Stomach (tissue), 8 donors: ENCODE measurements at regions not wholly inside any gene's neighbourhood (a gene's known extent, or its start where the extent isn't known, plus 50 kb on each side); places are given as distances from the start of the nearest gene placed in this dataset.

Experiments
- DNase-seq, 2 donors: peaks; one replicate each; pipeline versions ENCODE4 v3.0.0 to v3.0.0-alpha.2; 2013 to 2019
- H3K27ac ChIP-seq, 5 donors: fragments of 200-600 bp in 4 of 5; sonication (generic) in 4 of 5; one replicate each; pipeline ENCODE4 v1.5.1; 2013 to 2019; ENCODE audit warnings: mild to moderate bottlenecking in 1 of 5, moderate library complexity in 1 of 5
- H3K27me3 ChIP-seq, 3 donors: fragments of 200-600 bp; sonication (generic); one replicate each; pipeline ENCODE4 v1.5.1; 2017 to 2019; ENCODE audit warnings: mixed run types in 1 of 3
- H3K36me3 ChIP-seq, 4 donors: fragments of 200-600 bp; sonication (generic); 1 replicate in 3 of 4; 2 replicates in 1 of 4; pipeline ENCODE4 v1.5.1; 2016 to 2019
- H3K4me1 ChIP-seq, 4 donors: fragments of 200-600 bp; sonication (generic); one replicate each; pipeline ENCODE4 v1.5.1; 2016 to 2019
- H3K4me3 ChIP-seq, 4 donors: fragments of 200-600 bp; sonication (generic) in 3 of 4; one replicate each; pipeline ENCODE4 v1.5.1; 2016 to 2019; ENCODE audit warnings: mild to moderate bottlenecking in 1 of 4
- H3K9me3 ChIP-seq, 4 donors: fragments of 200-600 bp; sonication (generic); one replicate each; pipeline ENCODE4 v1.5.1; 2016 to 2019
- EP300 ChIP-seq: sonication (generic); formaldehyde crosslinking; IDR thresholded peaks from one replicate; pipeline ENCODE4 v1.6.1; 2017; ENCODE audit warnings: antibody characterized with exemption
- POLR2A ChIP-seq, 4 donors: fragments of 450-650 bp; IDR thresholded peaks; one replicate each; pipeline ENCODE4 v1.6.1; 2016; ENCODE audit warnings: antibody characterized with exemption in 4 of 4, control low read depth in 2 of 4, mild to moderate bottlenecking in 1 of 4, moderate library complexity in 1 of 4
- POLR2AphosphoS5 ChIP-seq, 3 donors: sonication (generic); formaldehyde crosslinking; IDR thresholded peaks; one replicate each; pipeline ENCODE4 v1.6.1; 2016; ENCODE audit warnings: antibody characterized with exemption in 3 of 3
- WGBS, 5 donors: extraction: QIAGEN DNeasy Blood & Tissue Kit in 3 of 5; methylation state at CpG; one replicate each; pipeline versions ENCODE4 v1.1.5 to v1.1.7; 2013 to 2018; 5-methylcytosine and 5-hydroxymethylcytosine counted together
- intact Hi-C: fragments of 100-400 bp; cut with DNase I; formaldehyde crosslinking; loops from one replicate; pipeline ENCODE4 v1.15.1; 2023; ENCODE audit warnings: low total_unique reads
- TF ChIP-seq, protein P1 (sequence below), 7 experiments: fragments of 450-650 bp in 4 of 7; fragments of 200-600 bp in 3 of 7; sonication (generic) in 3 of 7; IDR thresholded peaks; one replicate each; pipeline ENCODE4 v1.5.1; 2016 to 2019; ENCODE audit warnings: antibody characterized with exemption in 7 of 7, control low read depth in 2 of 7, mild to moderate bottlenecking in 1 of 7
- donor health status: healthy with polysubstance abuse.
- donor health status: Bipolar disorder and iron deficiency.
- donor health status: healthy.

DNA sequence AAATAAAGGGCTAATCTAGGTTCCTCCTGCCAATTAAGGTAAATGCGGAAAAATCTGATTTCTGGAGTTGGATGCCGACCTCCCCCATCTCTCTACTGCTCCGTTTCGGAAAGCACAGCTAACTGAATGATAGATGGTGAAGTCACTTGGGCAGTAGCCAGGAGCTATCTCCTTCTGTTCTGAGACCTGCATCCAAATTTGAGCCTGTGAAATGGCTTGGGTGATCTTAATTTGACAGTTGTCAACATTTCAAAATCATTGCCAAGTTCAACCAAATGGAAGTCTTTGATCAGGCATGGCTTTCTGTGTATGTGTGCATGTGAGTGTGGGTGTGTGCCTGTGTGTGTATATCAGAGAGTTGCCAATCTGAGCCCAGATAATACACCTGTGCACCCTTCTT, 217.2 kb downstream of the ZNF516 start:
- no peaks in the 10 kb centered on the region for H3K27me3 ChIP-seq
- no peaks in the 10 kb centered on the region for H3K4me1 ChIP-seq
- H3K4me3 ChIP-seq: no peak overlapping the region
- H3K36me3 ChIP-seq: no peaks in the 10 kb centered on the region
- TF ChIP-seq POLR2A (IDR thresholded peaks at IDR 0.05): no peak
- no peak for TF ChIP-seq POLR2AphosphoS5 (IDR thresholded peaks at IDR 0.05)
- TF ChIP-seq, protein P1, sequence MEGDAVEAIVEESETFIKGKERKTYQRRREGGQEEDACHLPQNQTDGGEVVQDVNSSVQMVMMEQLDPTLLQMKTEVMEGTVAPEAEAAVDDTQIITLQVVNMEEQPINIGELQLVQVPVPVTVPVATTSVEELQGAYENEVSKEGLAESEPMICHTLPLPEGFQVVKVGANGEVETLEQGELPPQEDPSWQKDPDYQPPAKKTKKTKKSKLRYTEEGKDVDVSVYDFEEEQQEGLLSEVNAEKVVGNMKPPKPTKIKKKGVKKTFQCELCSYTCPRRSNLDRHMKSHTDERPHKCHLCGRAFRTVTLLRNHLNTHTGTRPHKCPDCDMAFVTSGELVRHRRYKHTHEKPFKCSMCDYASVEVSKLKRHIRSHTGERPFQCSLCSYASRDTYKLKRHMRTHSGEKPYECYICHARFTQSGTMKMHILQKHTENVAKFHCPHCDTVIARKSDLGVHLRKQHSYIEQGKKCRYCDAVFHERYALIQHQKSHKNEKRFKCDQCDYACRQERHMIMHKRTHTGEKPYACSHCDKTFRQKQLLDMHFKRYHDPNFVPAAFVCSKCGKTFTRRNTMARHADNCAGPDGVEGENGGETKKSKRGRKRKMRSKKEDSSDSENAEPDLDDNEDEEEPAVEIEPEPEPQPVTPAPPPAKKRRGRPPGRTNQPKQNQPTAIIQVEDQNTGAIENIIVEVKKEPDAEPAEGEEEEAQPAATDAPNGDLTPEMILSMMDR (IDR thresholded peaks at IDR 0.05): no peak
- TF ChIP-seq EP300: no peak
- H3K9me3 ChIP-seq: peaks cover 0 to 10% (median 9%) of the 10 kb centered on the region in 4 donors
- no peak for DNase-seq
- no peak overlapping the region for H3K27ac ChIP-seq
- WGBS, 5 donors: 51 to 71% (median 67%) methylated on average over 4 of the region's 4 CpGs
- intact Hi-C loops: no loop called here

DNA sequence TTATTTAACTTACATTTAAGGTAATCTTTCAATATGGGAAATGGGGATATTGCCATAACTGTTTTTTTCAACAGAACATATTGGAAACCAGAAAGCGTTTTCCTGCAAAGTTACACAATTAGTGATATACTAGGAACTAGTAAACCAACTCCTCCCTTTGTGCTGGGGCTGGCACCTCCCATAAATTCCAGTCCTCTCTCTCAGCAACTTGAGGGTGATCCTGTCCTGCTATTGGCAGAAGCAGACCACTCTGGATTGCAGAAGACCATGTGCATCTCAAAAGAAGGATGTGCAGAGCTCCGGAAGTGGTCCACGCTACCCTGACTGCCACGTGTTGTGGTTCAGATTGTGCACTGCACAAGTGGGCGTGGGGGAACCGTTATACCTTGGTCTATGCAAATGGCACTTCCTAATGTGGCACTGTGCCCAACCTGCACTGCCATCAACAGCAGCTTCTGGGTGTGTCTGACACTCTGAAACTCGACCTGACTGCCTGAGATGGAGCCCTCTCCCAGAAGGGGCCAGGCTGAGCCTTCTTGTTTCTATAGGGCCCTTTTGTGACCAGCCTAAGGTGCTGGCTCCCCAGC, 219.2 kb downstream of the ZNF516 start:
- no peaks in the 10 kb centered on the region for H3K27me3 ChIP-seq
- WGBS, 5 donors: 56 to 62% (median 58%) methylated on average over 7 of the region's 7 CpGs
- no peak overlapping the region for H3K4me3 ChIP-seq
- H3K4me1 ChIP-seq: no peaks in the 10 kb centered on the region
- no peak for DNase-seq
- intact Hi-C loops: no loop called here
- H3K36me3 ChIP-seq: no peaks in the 10 kb centered on the region
- no peak overlapping the region for H3K27ac ChIP-seq
- TF ChIP-seq EP300 (no peak), POLR2A (IDR thresholded peaks at IDR 0.05) (no peak)
- TF ChIP-seq, protein P1 (IDR thresholded peaks at IDR 0.05): no peak
- H3K9me3 ChIP-seq: no peaks in the 10 kb centered on the region

DNA sequence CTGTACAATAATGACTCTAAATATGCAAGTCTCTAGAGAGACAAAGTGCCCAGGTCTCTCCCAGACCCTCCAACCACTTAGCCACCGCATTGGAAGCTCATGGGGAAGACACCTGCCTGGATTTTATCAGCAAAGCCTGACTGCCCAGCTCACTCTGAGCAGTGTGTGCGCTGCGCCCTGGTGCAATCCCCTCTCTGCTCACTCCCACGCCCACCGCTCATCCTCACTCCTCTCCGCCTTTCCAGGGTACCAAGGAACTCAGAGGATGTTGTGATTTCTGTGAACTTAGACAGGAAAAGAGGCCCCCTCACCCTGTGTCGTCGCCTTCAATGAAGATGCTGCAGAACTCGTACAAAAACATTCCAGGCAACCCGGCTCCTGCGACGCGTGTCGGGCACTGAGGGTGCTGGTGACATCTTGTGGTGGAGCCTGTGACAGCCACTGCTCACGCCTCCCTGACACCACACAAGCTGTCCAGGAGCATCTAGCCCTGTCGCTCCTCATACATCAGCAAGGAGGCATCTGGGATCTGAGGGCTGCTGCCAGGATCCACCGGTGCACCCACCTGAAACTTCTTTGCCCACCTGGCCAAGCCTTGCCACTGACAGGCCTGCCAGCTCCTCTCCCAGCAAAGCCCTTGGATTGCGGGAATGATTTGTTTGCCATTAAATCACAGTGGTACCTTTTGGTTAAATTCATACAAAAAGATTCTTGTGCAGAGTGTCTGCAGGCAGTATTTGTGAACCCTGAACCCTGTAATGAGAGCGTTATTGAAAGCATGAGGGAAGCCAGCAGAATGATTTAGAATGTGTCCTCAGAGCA, 220.4 kb downstream of the ZNF516 start:
- TF ChIP-seq POLR2A (IDR thresholded peaks at IDR 0.05) (no peak), EP300 (no peak), POLR2AphosphoS5 (IDR thresholded peaks at IDR 0.05) (no peak)
- H3K27ac ChIP-seq: no peak overlapping the region
- DNase-seq: peak in 1 of 2 donors; percentile 66

DNA sequence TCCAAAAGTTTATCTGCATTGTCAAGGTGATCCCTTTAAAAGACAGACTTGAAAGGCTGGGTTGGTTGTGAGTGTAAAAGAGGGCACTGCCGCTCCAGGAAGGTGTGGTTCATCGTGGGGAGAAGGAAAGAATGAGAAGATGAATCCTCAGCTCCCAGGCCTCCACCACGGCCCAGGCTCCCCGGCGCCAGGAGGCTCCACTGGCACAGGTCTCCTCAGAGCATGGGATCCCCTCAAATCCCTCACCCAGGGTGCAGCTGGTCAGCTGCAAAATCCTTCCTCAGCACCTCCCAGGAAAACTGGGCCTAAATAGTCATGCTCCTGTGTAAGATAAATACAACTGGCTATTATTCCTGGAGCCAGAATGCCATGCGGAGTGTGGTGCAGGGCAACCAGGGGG, 221.1 kb downstream of the ZNF516 start:
- WGBS, 5 donors: 85 to 93% (median 89%) methylated on average over 6 of the region's 6 CpGs
- no peak for DNase-seq
- no peaks in the 10 kb centered on the region for H3K36me3 ChIP-seq
- intact Hi-C loops: no loop called here
- no peaks in the 10 kb centered on the region for H3K27me3 ChIP-seq
- H3K4me1 ChIP-seq: no peaks in the 10 kb centered on the region
- no peak overlapping the region for H3K27ac ChIP-seq
- TF ChIP-seq EP300: no peak
- TF ChIP-seq POLR2A (IDR thresholded peaks at IDR 0.05): no peak
- TF ChIP-seq POLR2AphosphoS5 (IDR thresholded peaks at IDR 0.05): no peak
- TF ChIP-seq, protein P1 (IDR thresholded peaks at IDR 0.05): no peak
- no peaks in the 10 kb centered on the region for H3K9me3 ChIP-seq
- no peak overlapping the region for H3K4me3 ChIP-seq

More for the DNA sequence above, 220.4 kb downstream of the ZNF516 start:
- H3K36me3 ChIP-seq: no peaks in the 10 kb centered on the region
- intact Hi-C loops: no loop called here
- 44 to 54% (median 47%) methylated on average over 14 to 19 of the region's 19 CpGs for WGBS, 5 donors
- H3K4me1 ChIP-seq: no peaks in the 10 kb centered on the region
- no peaks in the 10 kb centered on the region for H3K27me3 ChIP-seq
- H3K4me3 ChIP-seq: no peak overlapping the region
- no peaks in the 10 kb centered on the region for H3K9me3 ChIP-seq
